ENCODE measurements at regions not wholly inside any gene's neighbourhood (a gene's known extent, or its start where the extent isn't known, plus 50 kb on each side); places are given as distances from the start of the nearest gene placed in this dataset.
A peak's percentile ranks its signal among the peaks of the same experiment; 100 is the strongest.
"Not testable (repeated sequence)": the region's sequence is repeated elsewhere in the genome, so short reads cannot be mapped to it uniquely, and the experiment has no call there.

- Histone ChIP-seq H3K27ac (ENCODE audit: low read depth, low read length, poor library complexity, severe bottlenecking) (no peak overlapping the region), H3K79me2 (ENCODE audit: insufficient read depth, low read length) (no peaks in the 10 kb centered on the region), H3K9me3 (ENCODE audit: low read length) (no peaks in the 10 kb centered on the region), H3K4me2 (ENCODE audit: low read length) (0 out of 2 replicates have a peak overlapping the region, but pooled peaks have one; percentile 28), H3F3A (ENCODE audit: insufficient read depth, low read length) (no peaks in the 10 kb centered on the region), H3K9me2 (ENCODE audit: low read depth, low read length) (no peaks in the 10 kb centered on the region), H4K20me1 (ENCODE audit: insufficient read depth, low read length) (no peaks in the 10 kb centered on the region), H3K27me3 (ENCODE audit: insufficient read depth, low read length) (no peaks in the 10 kb centered on the region), H3K36me3 (ENCODE audit: insufficient read depth, low read length) (no peaks in the 10 kb centered on the region), H3K9ac (ENCODE audit: low read length) (no peak overlapping the region), H2AFZ (ENCODE audit: low read length) (no peak overlapping the region), H3K4me3 (ENCODE audit: low read depth, low read length, poor library complexity, severe bottlenecking) (no peak overlapping the region), H3K4me1 (ENCODE audit: insufficient read depth, low read length, severe bottlenecking) (peaks cover 3% of the 10 kb centered on the region)
- no peak for TF ChIP-seq EZH2 (IDR thresholded peaks at IDR 0.05; ENCODE audit: borderline replicate concordance, low read length)
- TF ChIP-seq CTCF (IDR thresholded peaks at IDR 0.05; ENCODE audit: low read length), result peak; percentile 85
Measured at GRCh38 chr12:34218193-34219045, 196.1 kb downstream of the ALG10 start.

- Histone ChIP-seq H3K4me3 (ENCODE audit: low read depth, low read length, poor library complexity, severe bottlenecking) (no peak overlapping the region), H3K9me3 (ENCODE audit: low read length) (no peaks in the 10 kb centered on the region), H3K27ac (ENCODE audit: low read depth, low read length, poor library complexity, severe bottlenecking) (no peak overlapping the region), H3K36me3 (ENCODE audit: insufficient read depth, low read length) (no peaks in the 10 kb centered on the region), H3K27me3 (ENCODE audit: insufficient read depth, low read length) (no peaks in the 10 kb centered on the region), H3K9me2 (ENCODE audit: low read depth, low read length) (no peaks in the 10 kb centered on the region), H3K4me1 (ENCODE audit: insufficient read depth, low read length, severe bottlenecking) (peaks cover 3% of the 10 kb centered on the region), H2AFZ (ENCODE audit: low read length) (no peak overlapping the region), H3F3A (ENCODE audit: insufficient read depth, low read length) (no peaks in the 10 kb centered on the region), H3K4me2 (ENCODE audit: low read length) (no peak overlapping the region), H3K9ac (ENCODE audit: low read length) (no peak overlapping the region), H4K20me1 (ENCODE audit: insufficient read depth, low read length) (no peaks in the 10 kb centered on the region), H3K79me2 (ENCODE audit: insufficient read depth, low read length) (no peaks in the 10 kb centered on the region)
- TF ChIP-seq CTCF (IDR thresholded peaks at IDR 0.05; ENCODE audit: low read length) (no peak), EZH2 (IDR thresholded peaks at IDR 0.05; ENCODE audit: borderline replicate concordance, low read length) (no peak)
Measured at GRCh38 chr12:34219046-34219770, 196.9 kb downstream of the ALG10 start.

GRCh38 chr12:34220079-34220478, 197.8 kb downstream of the ALG10 start:
- not testable (repeated sequence) for H3K27me3 ChIP-seq (ENCODE audit: insufficient read depth, low read length); H3K36me3 ChIP-seq (ENCODE audit: insufficient read depth, low read length); H3K27ac ChIP-seq (ENCODE audit: low read depth, low read length, poor library complexity, severe bottlenecking); H3K79me2 ChIP-seq (ENCODE audit: insufficient read depth, low read length); H3K9ac ChIP-seq (ENCODE audit: low read length); H3K9me2 ChIP-seq (ENCODE audit: low read depth, low read length); H3K4me2 ChIP-seq (ENCODE audit: low read length); H2AFZ ChIP-seq (ENCODE audit: low read length); H3K4me1 ChIP-seq (ENCODE audit: insufficient read depth, low read length, severe bottlenecking); H3F3A ChIP-seq (ENCODE audit: insufficient read depth, low read length); H4K20me1 ChIP-seq (ENCODE audit: insufficient read depth, low read length); H3K9me3 ChIP-seq (ENCODE audit: low read length); H3K4me3 ChIP-seq (ENCODE audit: low read depth, low read length, poor library complexity, severe bottlenecking)
